HG03558 (cell line): ENCODE measurements at regions not wholly inside any gene's neighbourhood (a gene's known extent, or its start where the extent isn't known, plus 50 kb on each side); places are given as distances from the start of the nearest gene placed in this dataset.

Experiments used
- ATAC-seq: cut with Tn5 transposase; IDR thresholded peaks from one replicate; pipeline ENCODE4 v1.9.1; 2021; ENCODE audit warnings: moderate number of reproducible peaks; ENCODE audit not compliant: unreplicated experiment; ENCODE audit errors: extremely low read depth

DNA sequence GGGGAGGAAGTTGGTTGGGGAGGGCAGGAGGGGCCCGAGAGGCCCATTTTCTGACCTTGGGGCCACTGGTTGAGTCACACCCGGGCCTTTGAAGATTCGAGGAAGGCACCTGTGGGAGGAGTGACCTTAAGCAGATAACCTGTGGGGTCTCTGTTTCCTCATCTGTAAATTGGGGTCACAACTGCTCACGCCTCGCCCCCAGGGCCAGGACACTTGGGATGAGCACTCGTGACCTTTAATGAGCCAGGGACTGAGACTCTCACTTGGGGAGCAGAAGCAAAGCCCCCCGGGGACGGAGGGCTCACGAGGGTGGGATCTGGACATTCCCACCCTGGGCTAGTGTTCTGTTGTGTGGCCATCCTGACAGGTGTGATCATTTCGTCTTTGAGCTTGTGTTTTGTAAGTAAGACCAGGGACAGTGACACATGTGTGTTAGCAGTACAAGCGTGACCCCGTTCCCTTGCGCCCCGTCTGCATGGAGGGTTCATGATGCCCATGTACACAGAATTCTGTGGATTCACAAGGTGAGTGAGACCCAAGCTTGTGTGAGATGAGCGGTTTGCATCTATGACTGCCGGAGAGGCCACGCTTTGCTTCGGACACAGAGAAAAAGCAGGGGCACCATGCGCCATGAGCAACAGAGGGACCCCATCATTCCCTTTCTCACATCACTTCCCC is 79.3 kb upstream of the PMEPA1 start:
- ATAC-seq: no peak

- no peak for ATAC-seq
These were observed 78.4 kb upstream of the PMEPA1 start for GRCh38 chr20:57787990-57788781.

- no peak for ATAC-seq
These were observed 77.6 kb upstream of the PMEPA1 start for GRCh38 chr20:57787151-57787989.

DNA sequence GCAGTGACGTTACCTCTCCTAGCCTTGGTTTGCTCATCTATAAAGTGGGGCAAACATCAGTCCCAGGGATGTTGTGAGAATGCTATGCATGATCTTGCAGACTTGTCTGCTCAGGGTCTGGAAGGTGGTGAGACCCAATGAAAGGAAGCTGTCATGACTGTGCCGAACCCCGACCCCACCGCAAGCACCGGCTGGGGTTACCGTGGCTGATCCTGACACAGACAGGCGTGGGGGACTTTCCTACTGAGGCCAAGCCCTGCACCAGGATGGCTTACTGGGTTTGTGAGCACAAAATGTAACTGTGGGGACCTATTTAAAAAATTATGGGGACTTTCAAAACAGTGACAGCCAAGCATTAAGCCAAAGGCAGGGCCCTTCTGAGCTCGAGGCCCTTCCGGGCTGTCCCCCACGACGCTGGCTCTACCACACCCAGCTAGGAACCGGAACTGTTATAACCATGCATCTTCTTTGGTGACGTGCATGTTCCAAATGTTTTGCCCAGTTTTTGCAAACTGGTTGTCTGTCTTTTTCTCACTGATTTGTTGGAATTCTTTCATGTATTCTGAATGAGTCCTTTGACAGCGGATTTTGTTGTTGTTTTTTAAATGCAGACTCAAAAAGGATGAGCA is 76.6 kb upstream of the PMEPA1 start:
- no peak for ATAC-seq

GRCh38 chr20:57785720-57786119 is 75.9 kb upstream of the PMEPA1 start:
- no peak for ATAC-seq

DNA sequence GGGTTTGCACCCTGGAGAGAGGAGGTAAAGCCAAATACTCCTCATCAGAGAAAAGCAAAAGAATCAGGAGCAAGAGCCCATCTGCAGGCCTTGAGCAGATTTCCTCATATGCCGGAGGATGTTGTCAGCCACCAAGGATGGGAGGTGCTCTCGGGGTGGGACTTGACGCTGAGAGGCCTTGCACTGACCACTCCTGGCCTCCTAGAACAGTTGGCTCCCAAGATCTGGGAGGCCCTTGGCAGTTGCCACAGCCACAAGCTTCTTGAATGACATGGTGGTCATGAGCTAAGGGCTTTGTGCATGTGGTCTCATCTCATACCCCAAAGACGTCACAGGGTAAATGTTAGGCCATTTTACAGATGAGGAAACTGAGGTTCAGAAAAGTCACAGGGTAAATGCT is 75.2 kb upstream of the PMEPA1 start:
- ATAC-seq: no peak

DNA sequence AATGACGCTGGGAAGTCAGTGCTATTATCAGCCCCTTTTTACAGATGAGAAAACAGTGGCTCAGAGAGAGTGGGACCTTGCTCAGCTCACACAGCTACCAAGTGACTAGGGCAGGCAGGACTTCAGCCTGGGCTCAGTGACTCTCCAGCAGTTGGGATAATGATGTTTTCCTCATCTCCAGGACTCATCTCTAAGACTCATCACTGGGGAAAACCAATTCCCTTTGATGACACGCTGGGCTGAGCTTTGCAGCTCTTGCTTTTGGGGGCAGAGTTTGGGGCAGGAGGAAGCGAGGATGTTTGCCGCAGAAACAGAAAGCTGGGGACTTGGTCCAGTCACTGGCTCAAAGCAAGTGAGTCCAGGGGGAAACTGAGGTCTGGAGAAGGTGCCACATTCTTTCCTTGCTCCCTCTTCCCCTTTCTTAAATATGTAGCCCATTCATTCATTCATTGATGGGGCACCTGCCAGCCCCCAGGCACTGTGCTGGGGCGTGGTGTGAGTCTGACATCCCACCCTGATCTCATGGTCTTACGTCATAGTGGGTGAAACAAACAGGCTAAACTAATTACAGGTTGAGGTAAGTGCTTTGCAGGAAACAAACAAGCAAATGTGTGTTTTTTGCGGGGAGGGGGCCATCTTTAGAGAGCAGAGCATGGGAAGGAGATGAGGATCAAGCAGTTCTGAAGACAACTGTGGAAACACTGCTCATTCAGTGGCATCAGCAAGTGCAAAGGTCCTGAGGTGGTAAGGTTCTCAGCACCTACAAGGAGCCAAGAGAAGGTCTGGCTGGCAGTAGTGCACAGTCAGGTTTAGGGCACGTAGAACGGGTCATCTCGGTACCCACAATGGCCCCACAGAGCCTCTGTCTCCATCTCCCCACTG is 74.4 kb upstream of the PMEPA1 start:
- no peak for ATAC-seq

- ATAC-seq: no peak
These were observed 73.4 kb upstream of the PMEPA1 start for GRCh38 chr20:57783196-57783595.

DNA sequence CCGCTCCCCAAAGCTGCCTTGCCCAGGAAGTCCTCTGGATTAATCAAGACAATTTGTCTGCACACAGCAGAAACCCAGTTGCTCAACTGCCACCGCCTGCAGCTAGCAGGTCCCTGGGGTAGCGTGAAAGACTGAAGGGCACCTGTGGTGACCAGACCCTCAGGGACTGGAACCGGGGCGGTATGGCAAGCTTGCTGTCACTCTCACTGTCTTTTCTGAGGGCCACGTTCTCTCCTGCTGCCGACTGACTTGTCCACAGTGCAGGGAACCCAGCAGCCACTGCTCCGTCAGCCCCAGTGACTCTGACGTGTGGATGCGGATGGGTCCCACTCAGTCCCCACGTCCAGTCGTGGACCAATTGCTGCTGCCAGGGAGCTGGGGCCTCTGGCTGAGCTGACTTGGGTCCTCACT is 72.8 kb upstream of the PMEPA1 start:
- ATAC-seq: no peak

GRCh38 chr20:57781901-57782300 is 72.1 kb upstream of the PMEPA1 start:
- ATAC-seq: no peak

GRCh38 chr20:57780906-57781305 is 71.1 kb upstream of the PMEPA1 start:
- ATAC-seq: no peak

DNA sequence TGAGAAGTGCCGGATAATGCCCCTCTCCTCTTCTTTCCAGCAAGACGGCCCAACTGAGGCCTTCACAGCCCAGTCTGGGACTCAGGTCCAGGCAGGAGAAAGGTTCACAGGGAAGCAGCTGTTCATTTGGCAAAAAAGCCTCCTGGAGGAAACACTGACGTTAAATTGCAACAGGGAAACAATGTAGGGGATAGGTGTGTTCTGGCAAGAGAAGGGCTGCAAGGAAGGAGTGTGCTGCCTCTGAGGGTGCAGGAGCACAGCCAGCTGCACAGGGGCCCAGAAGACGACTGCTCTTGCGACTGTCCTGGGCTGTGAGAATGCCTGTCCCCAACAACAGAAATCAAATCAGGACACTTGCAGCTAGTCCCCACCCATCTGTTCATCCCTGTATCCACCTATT is 70.6 kb upstream of the PMEPA1 start:
- ATAC-seq: no peak

DNA sequence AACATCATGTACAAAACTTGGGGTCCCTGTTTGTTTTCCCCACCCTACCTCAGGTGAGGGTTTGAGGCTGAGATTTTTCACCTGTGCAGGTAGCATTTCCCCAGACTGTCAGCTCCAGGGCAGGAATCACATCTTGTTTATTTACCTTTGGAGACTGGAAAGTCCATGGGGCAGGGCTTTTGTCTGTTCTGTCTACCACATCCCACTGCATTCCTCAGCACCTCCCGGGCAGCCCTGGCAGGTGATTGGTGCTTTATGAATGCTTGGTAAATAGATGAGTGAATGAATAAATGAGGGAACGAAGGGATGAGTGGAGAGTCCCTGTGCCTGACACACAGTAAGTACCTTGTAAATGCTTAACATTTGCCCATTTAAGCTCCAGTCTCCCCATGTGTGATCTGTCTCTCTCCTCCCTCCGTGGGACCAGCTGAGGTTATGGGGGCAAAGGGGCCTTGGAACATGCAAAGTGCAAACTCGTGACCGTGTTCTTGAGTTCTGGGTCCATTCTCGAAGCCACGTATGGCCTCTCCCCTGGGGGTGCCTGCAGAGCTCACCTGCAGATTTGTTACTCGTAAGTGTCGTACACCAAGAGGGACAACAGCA is 69.7 kb upstream of the PMEPA1 start:
- ATAC-seq: no peak

DNA sequence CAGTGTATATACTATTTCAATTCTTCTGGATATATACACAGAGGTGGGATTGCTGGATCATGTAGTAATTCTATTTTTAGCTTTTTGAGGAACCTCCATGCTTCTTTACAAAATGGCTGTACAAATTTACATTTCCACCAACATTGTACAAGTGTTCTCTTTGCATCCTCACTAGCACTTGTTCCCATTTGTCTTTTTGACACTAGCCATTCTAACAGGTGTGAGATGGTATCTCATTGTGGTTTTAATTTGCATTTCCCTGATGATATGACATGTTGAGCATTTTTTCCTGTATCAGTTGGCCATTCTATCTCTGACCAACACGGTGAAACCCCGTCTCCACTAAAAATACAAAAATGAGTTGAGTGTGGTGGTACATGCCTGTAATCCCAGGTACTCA is 68.1 kb upstream of the PMEPA1 start:
- ATAC-seq: no peak

DNA sequence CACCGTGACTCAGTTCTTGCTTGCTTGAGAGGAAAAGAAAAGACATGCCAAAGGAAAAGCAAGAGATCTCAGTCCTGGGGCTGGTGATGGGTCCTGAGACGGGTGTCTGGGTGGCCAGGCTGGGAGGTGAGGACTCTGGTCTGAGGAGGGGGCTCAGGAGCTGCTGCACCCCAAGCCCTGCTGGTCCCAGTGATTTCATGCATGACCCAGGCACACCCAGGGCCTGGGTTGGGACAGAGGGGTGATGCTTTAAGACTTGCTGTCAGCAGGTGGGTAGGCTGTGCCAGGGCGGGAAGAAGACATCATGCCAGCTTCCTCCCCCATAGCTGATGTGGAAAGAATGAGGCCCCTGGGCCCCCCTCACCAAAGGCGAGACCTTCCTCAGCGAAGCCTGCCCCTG is 65.1 kb upstream of the PMEPA1 start:
- no peak for ATAC-seq

DNA sequence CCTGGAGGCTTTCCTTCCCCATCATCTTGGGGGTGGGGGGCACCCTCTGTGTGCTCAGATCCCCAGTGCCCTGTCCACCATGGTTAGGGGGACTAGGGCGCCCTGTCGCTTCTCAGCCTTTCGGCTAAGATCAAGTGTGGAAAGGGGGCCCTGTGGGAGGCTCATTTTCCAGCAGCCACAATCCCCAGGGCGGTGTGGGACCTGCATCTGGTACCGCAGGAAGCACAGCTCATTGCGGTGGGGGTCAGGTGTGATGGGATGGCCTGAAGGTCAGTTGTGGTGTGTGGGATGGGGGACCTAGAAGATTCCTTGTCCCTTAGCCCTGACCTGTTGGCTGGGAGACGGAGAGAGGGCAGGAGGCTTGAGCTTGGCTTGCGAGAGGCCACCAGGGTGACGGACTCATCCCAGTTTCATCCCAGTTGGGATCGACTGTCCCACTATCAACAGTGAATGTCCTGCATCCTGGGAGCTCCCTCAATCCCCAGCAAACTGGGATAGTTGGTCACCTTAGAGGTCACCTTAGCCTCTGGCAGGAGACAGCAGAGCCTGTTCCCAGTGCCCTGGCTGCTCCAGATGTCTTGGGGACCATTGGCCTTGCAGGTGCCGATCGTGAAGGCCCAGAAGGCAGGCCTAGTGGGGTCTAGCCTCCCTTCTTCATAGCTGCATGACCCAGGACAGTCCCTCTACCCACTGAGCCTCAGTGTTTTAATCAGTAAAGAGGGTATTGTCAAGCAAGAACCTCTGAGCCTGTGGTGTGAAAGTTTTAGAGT is 64.5 kb upstream of the PMEPA1 start:
- ATAC-seq: no peak

GRCh38 chr20:57773059-57773815 is 63.4 kb upstream of the PMEPA1 start:
- ATAC-seq: no peak
